Mesendoderm (in vitro differentiated cells): ENCODE measurements at regions not wholly inside any gene's neighbourhood (a gene's known extent, or its start where the extent isn't known, plus 50 kb on each side); places are given as distances from the start of the nearest gene placed in this dataset.
"Not testable (repeated sequence)": the region's sequence is repeated elsewhere in the genome, so short reads cannot be mapped to it uniquely, and the experiment has no call there.

Source experiments
- DNase-seq: peaks from one replicate; pipeline ENCODE4 v3.0.0; 2013
- H2AK5ac ChIP-seq: 2 replicates; pipeline ENCODE4 v1.6.1; 2013; ENCODE audit warnings: low read length, inconsistent platforms
- H2BK120ac ChIP-seq: 2 replicates; pipeline ENCODE4 v1.6.1; 2013; ENCODE audit warnings: low read depth, mild to moderate bottlenecking, low read length, moderate library complexity, mixed read lengths
- H2BK15ac ChIP-seq: replicated peaks from 2 replicates; pipeline ENCODE4 v1.6.1; 2013; ENCODE audit warnings: low read depth, mild to moderate bottlenecking, moderate library complexity
- H2BK5ac ChIP-seq: 2 replicates; pipeline ENCODE4 v1.6.1; 2013; ENCODE audit warnings: low read length, inconsistent platforms
- H3K18ac ChIP-seq: 2 replicates; pipeline ENCODE4 v1.6.1; 2013; ENCODE audit warnings: mild to moderate bottlenecking, low read length, mixed read lengths
- H3K23ac ChIP-seq: one replicate; pipeline ENCODE4 v1.6.1; 2013; ENCODE audit warnings: low read length
- H3K27ac ChIP-seq: 2 replicates; pipeline ENCODE4 v1.5.1; 2013; ENCODE audit warnings: low read depth, mild to moderate bottlenecking, inconsistent platforms, low read length, moderate library complexity
- H3K27me3 ChIP-seq: 2 replicates; pipeline ENCODE4 v1.6.1; 2013; ENCODE audit warnings: low read length, control low read depth, mild to moderate bottlenecking, inconsistent platforms; ENCODE audit not compliant: insufficient read depth, poor library complexity
- H3K36me3 ChIP-seq: 2 replicates; pipeline ENCODE4 v1.6.1; 2013; ENCODE audit warnings: low read length, inconsistent platforms; ENCODE audit not compliant: control insufficient read depth, insufficient read depth
- H3K4ac ChIP-seq: one replicate; pipeline ENCODE4 v1.6.1; 2013; ENCODE audit warnings: low read depth, mild to moderate bottlenecking, low read length, moderate library complexity
- H3K4me1 ChIP-seq: 2 replicates; pipeline ENCODE4 v1.6.1; 2013; ENCODE audit warnings: low read depth, low read length, inconsistent platforms; ENCODE audit not compliant: control insufficient read depth
- H3K4me2 ChIP-seq: 2 replicates; pipeline ENCODE4 v1.6.1; 2013; ENCODE audit warnings: low read length
- H3K4me3 ChIP-seq: 2 replicates; pipeline ENCODE4 v1.5.1; 2013; ENCODE audit warnings: mild to moderate bottlenecking, low read length
- H3K56ac ChIP-seq: one replicate; pipeline ENCODE4 v1.6.1; 2013; ENCODE audit warnings: low read length
- H3K79me1 ChIP-seq: 2 replicates; pipeline ENCODE4 v1.6.1; 2013; ENCODE audit warnings: low read length, inconsistent platforms
- H3K79me2 ChIP-seq: 2 replicates; pipeline ENCODE4 v1.6.1; 2013; ENCODE audit warnings: mild to moderate bottlenecking, low read length; ENCODE audit not compliant: control insufficient read depth, insufficient read depth
- H3K9ac ChIP-seq: 2 replicates; pipeline ENCODE4 v1.6.1; 2013; ENCODE audit warnings: low read length, inconsistent platforms
- H4K5ac ChIP-seq: one replicate; pipeline ENCODE4 v1.6.1; 2013; ENCODE audit warnings: low read length
- H4K8ac ChIP-seq: one replicate; pipeline ENCODE4 v1.6.1; 2013; ENCODE audit warnings: low read depth, mild to moderate bottlenecking, control low read depth, low read length, moderate library complexity
- WGBS: extraction: QIAGEN DNeasy Blood & Tissue Kit; methylation state at CpG from one replicate; pipeline ENCODE4 v1.1.7; 2013; ENCODE audit warnings: low lambda C conversion rate, missing lambda C conversion rate; ENCODE audit not compliant: insufficient coverage; ENCODE audit errors: extremely low coverage; 5-methylcytosine and 5-hydroxymethylcytosine counted together

- no peak overlapping the region for H3K56ac ChIP-seq
- no peak overlapping the region for H4K8ac ChIP-seq
- no peak overlapping the region for H3K4ac ChIP-seq
- no CpG with 5 or more reads among the region's 30 CpGs for WGBS
- H3K27me3 ChIP-seq = no peaks in the 10 kb centered on the region
- no peaks in the 10 kb centered on the region for H3K79me1 ChIP-seq
- H3K4me3 ChIP-seq = no peak overlapping the region
- H3K18ac ChIP-seq = no peak overlapping the region
- H2BK15ac ChIP-seq = no peak overlapping the region
- no peak overlapping the region for H2BK120ac ChIP-seq
- H3K4me2 ChIP-seq = no peak overlapping the region
- H3K23ac ChIP-seq = no peak overlapping the region
- H3K9ac ChIP-seq = no peak overlapping the region
- no peak overlapping the region for H3K27ac ChIP-seq
- no peak for DNase-seq
- H3K36me3 ChIP-seq = no peaks in the 10 kb centered on the region
- no peaks in the 10 kb centered on the region for H3K79me2 ChIP-seq
- no peak overlapping the region for H2AK5ac ChIP-seq
- no peak overlapping the region for H2BK5ac ChIP-seq
- H4K5ac ChIP-seq = no peak overlapping the region
- H3K4me1 ChIP-seq = no peaks in the 10 kb centered on the region
Measured at GRCh38 chr14:105900398-105901160, 374.2 kb downstream of the TMEM121 start.

GRCh38 chr14:105901226-105901625 is 374.8 kb downstream of the TMEM121 start:
- Histone ChIP-seq H3K27me3 (no peaks in the 10 kb centered on the region), H2BK5ac (no peak overlapping the region), H3K4me1 (no peaks in the 10 kb centered on the region), H3K27ac (no peak overlapping the region), H3K56ac (no peak overlapping the region), H2BK120ac (no peak overlapping the region), H3K9ac (no peak overlapping the region), H3K4me3 (no peak overlapping the region), H3K4me2 (no peak overlapping the region), H4K8ac (no peak overlapping the region), H3K23ac (no peak overlapping the region), H3K79me2 (no peaks in the 10 kb centered on the region), H2AK5ac (no peak overlapping the region), H3K4ac (no peak overlapping the region), H4K5ac (no peak overlapping the region), H3K79me1 (no peaks in the 10 kb centered on the region), H3K36me3 (no peaks in the 10 kb centered on the region), H2BK15ac (no peak overlapping the region), H3K18ac (no peak overlapping the region)
- DNase-seq = no peak
- no CpG with 5 or more reads among the region's 10 CpGs for WGBS

GRCh38 chr14:105902131-105902898 is 375.9 kb downstream of the TMEM121 start:
- no peak overlapping the region for H3K9ac ChIP-seq
- no peak overlapping the region for H4K5ac ChIP-seq
- H3K23ac ChIP-seq = no peak overlapping the region
- no peak for DNase-seq
- H3K4ac ChIP-seq = no peak overlapping the region
- H3K27me3 ChIP-seq = no peaks in the 10 kb centered on the region
- no peak overlapping the region for H3K27ac ChIP-seq
- H3K18ac ChIP-seq = no peak overlapping the region
- H3K36me3 ChIP-seq = no peaks in the 10 kb centered on the region
- no peak overlapping the region for H3K4me2 ChIP-seq
- H4K8ac ChIP-seq = no peak overlapping the region
- no peaks in the 10 kb centered on the region for H3K4me1 ChIP-seq
- H3K79me2 ChIP-seq = no peaks in the 10 kb centered on the region
- H2BK120ac ChIP-seq = no peak overlapping the region
- H3K79me1 ChIP-seq = no peaks in the 10 kb centered on the region
- no peak overlapping the region for H3K4me3 ChIP-seq
- H2BK15ac ChIP-seq = no peak overlapping the region
- no peak overlapping the region for H2BK5ac ChIP-seq
- whole genome bisulfite sequencing = no CpG with 5 or more reads among the region's 15 CpGs
- H2AK5ac ChIP-seq = no peak overlapping the region
- H3K56ac ChIP-seq = no peak overlapping the region

- H3K4ac ChIP-seq, H2BK120ac ChIP-seq, H2BK15ac ChIP-seq, H3K4me2 ChIP-seq, H4K8ac ChIP-seq, H4K5ac ChIP-seq, H3K4me1 ChIP-seq, H3K18ac ChIP-seq, H2AK5ac ChIP-seq, H3K36me3 ChIP-seq, H3K27ac ChIP-seq, H3K79me1 ChIP-seq, H3K27me3 ChIP-seq, H3K23ac ChIP-seq, DNase-seq, H3K9ac ChIP-seq, H2BK5ac ChIP-seq, H3K4me3 ChIP-seq, H3K79me2 ChIP-seq, H3K56ac ChIP-seq: not testable (repeated sequence)
- no CpG with 5 or more reads among the region's 9 CpGs for WGBS
Measured at GRCh38 chr14:105902899-105903165, 376.4 kb downstream of the TMEM121 start.

- Histone ChIP-seq H2BK15ac (no peak overlapping the region), H3K4me2 (no peak overlapping the region), H3K9ac (no peak overlapping the region), H3K4ac (no peak overlapping the region), H2BK120ac (no peak overlapping the region), H3K56ac (no peak overlapping the region), H3K18ac (no peak overlapping the region), H3K23ac (no peak overlapping the region), H4K5ac (no peak overlapping the region), H2AK5ac (no peak overlapping the region), H3K79me1 (no peaks in the 10 kb centered on the region), H2BK5ac (no peak overlapping the region), H3K4me1 (no peaks in the 10 kb centered on the region), H3K36me3 (no peaks in the 10 kb centered on the region), H3K4me3 (no peak overlapping the region), H3K79me2 (no peaks in the 10 kb centered on the region), H4K8ac (no peak overlapping the region), H3K27me3 (no peaks in the 10 kb centered on the region), H3K27ac (no peak overlapping the region)
- no CpG with 5 or more reads among the region's 9 CpGs for WGBS
- no peak for DNase-seq
Measured at GRCh38 chr14:105903971-105904370, 377.6 kb downstream of the TMEM121 start.
